DND-41 (cell line): ENCODE measurements at regions not wholly inside any gene's neighbourhood (a gene's known extent, or its start where the extent isn't known, plus 50 kb on each side); places are given as distances from the start of the nearest gene placed in this dataset.

ENCODE experiments used
- ATAC-seq: fragments of 200-7000 bp; cut with Tn5 transposase; 3 replicates; pipeline ENCODE4 v1.9.1; 2021; ENCODE audit warnings: low read depth; ENCODE audit not compliant: insufficient read depth
- DNase-seq: peaks from one replicate; pipeline ENCODE4 v3.0.0-alpha.2; 2020
- H2AFZ ChIP-seq: 2 replicates; pipeline ENCODE4 v1.6.0; 2012; ENCODE audit warnings: low read depth, low read length
- H3K27ac ChIP-seq: 2 replicates; pipeline ENCODE4 v1.5.1; 2012; ENCODE audit warnings: low read length, inconsistent platforms
- H3K27me3 ChIP-seq: fragments of 200-600 bp; sonication (generic); 2 replicates; pipeline ENCODE4 v1.6.0; 2012; ENCODE audit warnings: low read length, mild to moderate bottlenecking, inconsistent platforms; ENCODE audit not compliant: insufficient read depth, poor library complexity
- H3K36me3 ChIP-seq: 2 replicates; pipeline ENCODE4 v1.5.1; 2012; ENCODE audit warnings: low read length, inconsistent platforms; ENCODE audit not compliant: insufficient read depth
- H3K4me1 ChIP-seq: 2 replicates; pipeline ENCODE4 v1.5.1; 2012; ENCODE audit warnings: mild to moderate bottlenecking, low read length; ENCODE audit not compliant: insufficient read depth
- H3K4me2 ChIP-seq: 2 replicates; pipeline ENCODE4 v1.6.0; 2012; ENCODE audit warnings: mild to moderate bottlenecking, moderate library complexity, low read length, inconsistent platforms; ENCODE audit not compliant: insufficient read depth
- H3K4me3 ChIP-seq, 2 experiments: fragments of 200-600 bp in 1 of 2; shearing (Covaris generic) in 1 of 2; 2 replicates each; pipeline ENCODE4 v1.5.1; 2012 to 2016; ENCODE audit warnings: inconsistent platforms in 2 of 2, low read length in 2 of 2, mild to moderate bottlenecking in 2 of 2, low read depth in 1 of 2, moderate library complexity in 1 of 2
- H3K79me2 ChIP-seq: 2 replicates; pipeline ENCODE4 v1.6.0; 2012; ENCODE audit warnings: low read length, inconsistent platforms; ENCODE audit not compliant: insufficient read depth
- H3K9ac ChIP-seq: 2 replicates; pipeline ENCODE4 v1.6.0; 2012; ENCODE audit warnings: low read depth, mild to moderate bottlenecking, inconsistent platforms, low read length, moderate library complexity
- H3K9me3 ChIP-seq: 2 replicates; pipeline ENCODE4 v1.5.1; 2012; ENCODE audit warnings: low read length, moderate library complexity, mild to moderate bottlenecking, inconsistent platforms; ENCODE audit not compliant: insufficient read depth, severe bottlenecking
- H4K20me1 ChIP-seq: 2 replicates; pipeline ENCODE4 v1.6.0; 2012; ENCODE audit warnings: low read length; ENCODE audit not compliant: insufficient read depth
- CTCF ChIP-seq: IDR thresholded peaks from 2 replicates; pipeline ENCODE4 v1.5.1; 2012; ENCODE audit warnings: borderline replicate concordance, low read length, moderate library complexity, mild to moderate bottlenecking; ENCODE audit not compliant: poor library complexity, severe bottlenecking; ENCODE audit errors: extremely low read depth
- EZH2 ChIP-seq: IDR thresholded peaks from 3 replicates; pipeline ENCODE4 v1.6.1; 2012; ENCODE audit warnings: borderline replicate concordance, low read depth, mild to moderate bottlenecking, moderate library complexity, low read length, inconsistent platforms; ENCODE audit not compliant: severe bottlenecking

GRCh38 chr10:106504536-106504935 lies 660.0 kb downstream of the SORCS1 start:
- DNase-seq = no peak
- no peak overlapping the region for H3K4me3 ChIP-seq
- no peaks in the 10 kb centered on the region for H3K27me3 ChIP-seq
- no peak overlapping the region for H3K9ac ChIP-seq
- H3K79me2 ChIP-seq = no peaks in the 10 kb centered on the region
- H3K4me2 ChIP-seq = no peak overlapping the region
- H3K27ac ChIP-seq = no peak overlapping the region
- TF ChIP-seq CTCF (no peak), EZH2 (no peak)
- H3K9me3 ChIP-seq = no peaks in the 10 kb centered on the region
- ATAC-seq = no peak
- no peaks in the 10 kb centered on the region for H3K36me3 ChIP-seq
- H3K4me1 ChIP-seq = no peaks in the 10 kb centered on the region
- H2AFZ ChIP-seq = no peak overlapping the region
- H4K20me1 ChIP-seq = no peaks in the 10 kb centered on the region

- H3K9ac ChIP-seq = no peak overlapping the region
- TF ChIP-seq CTCF = no peak
- no peak for TF ChIP-seq EZH2
- ATAC-seq (no peak), DNase-seq (no peak)
- H4K20me1 ChIP-seq = no peaks in the 10 kb centered on the region
- H3K27ac ChIP-seq = no peak overlapping the region
- H3K36me3 ChIP-seq = no peaks in the 10 kb centered on the region
- no peak overlapping the region for H3K4me3 ChIP-seq
- no peak overlapping the region for H3K4me2 ChIP-seq
- H3K79me2 ChIP-seq = no peaks in the 10 kb centered on the region
- no peaks in the 10 kb centered on the region for H3K9me3 ChIP-seq
- H2AFZ ChIP-seq = no peak overlapping the region
- H3K27me3 ChIP-seq = no peaks in the 10 kb centered on the region
- no peaks in the 10 kb centered on the region for H3K4me1 ChIP-seq
Observed at GRCh38 chr10:106502641-106503040, 661.9 kb downstream of the SORCS1 start.

GRCh38 chr10:106500925-106501525 lies 663.5 kb downstream of the SORCS1 start:
- DNase-seq (no peak), ATAC-seq (no peak)
- H3K4me2 ChIP-seq = no peak overlapping the region
- H3K4me1 ChIP-seq = no peaks in the 10 kb centered on the region
- no peak overlapping the region for H3K9ac ChIP-seq
- H3K9me3 ChIP-seq = no peaks in the 10 kb centered on the region
- H3K27ac ChIP-seq = no peak overlapping the region
- H3K79me2 ChIP-seq = no peaks in the 10 kb centered on the region
- TF ChIP-seq CTCF (no peak), EZH2 (no peak)
- no peaks in the 10 kb centered on the region for H3K36me3 ChIP-seq
- H2AFZ ChIP-seq = no peak overlapping the region
- H4K20me1 ChIP-seq = no peaks in the 10 kb centered on the region
- no peaks in the 10 kb centered on the region for H3K27me3 ChIP-seq
- no peak overlapping the region for H3K4me3 ChIP-seq
